HG02938 (cell line): ENCODE measurements at regions not wholly inside any gene's neighbourhood (a gene's known extent, or its start where the extent isn't known, plus 50 kb on each side); places are given as distances from the start of the nearest gene placed in this dataset.

ENCODE experiments used
- ATAC-seq: cut with Tn5 transposase; IDR thresholded peaks from one replicate; pipeline ENCODE4 v1.9.1; 2021; ENCODE audit warnings: mild to moderate bottlenecking, moderate library complexity; ENCODE audit not compliant: unreplicated experiment

- no peak for ATAC-seq
Observed at GRCh38 chr10:29962166-29962850, 97.1 kb downstream of the JCAD start.

- ATAC-seq: no peak
Observed at GRCh38 chr10:29961351-29961750, 98.0 kb downstream of the JCAD start.

GRCh38 chr10:29960261-29960660, 99.1 kb downstream of the JCAD start:
- ATAC-seq: no peak

GRCh38 chr10:29959586-29959985, 99.8 kb downstream of the JCAD start:
- ATAC-seq: no peak

- no peak for ATAC-seq
Observed at GRCh38 chr10:29958440-29958839, 100.9 kb downstream of the JCAD start.

GRCh38 chr10:29957907-29958331, 101.5 kb downstream of the JCAD start:
- ATAC-seq: no peak

GRCh38 chr10:29957236-29957635, 102.2 kb downstream of the JCAD start:
- ATAC-seq: no peak

- ATAC-seq: no peak
Observed at GRCh38 chr10:29956335-29956924, 103.0 kb downstream of the JCAD start.

- ATAC-seq: no peak
Observed at GRCh38 chr10:29955329-29955935, 104.0 kb downstream of the JCAD start.

- ATAC-seq: no peak
Observed at GRCh38 chr10:29951441-29951931, 107.9 kb downstream of the JCAD start.

- no peak for ATAC-seq
Observed at GRCh38 chr10:29950391-29950790, 109.0 kb downstream of the JCAD start.

- no peak for ATAC-seq
Observed at GRCh38 chr10:29949411-29950011, 109.9 kb downstream of the JCAD start.

- ATAC-seq: no peak
Observed at GRCh38 chr10:29948881-29949355, 110.5 kb downstream of the JCAD start.

GRCh38 chr10:29947701-29948060, 111.7 kb downstream of the JCAD start:
- no peak for ATAC-seq

GRCh38 chr10:29946953-29947700, 112.3 kb downstream of the JCAD start:
- ATAC-seq: no peak

GRCh38 chr10:29946614-29946952, 112.8 kb downstream of the JCAD start:
- no peak for ATAC-seq

- ATAC-seq: no peak
Observed at GRCh38 chr10:29941476-29941875, 117.9 kb downstream of the JCAD start.

- no peak for ATAC-seq
Observed at GRCh38 chr10:29932991-29933390, 126.4 kb downstream of the JCAD start.

- ATAC-seq: no peak
Observed at GRCh38 chr10:29931833-29932232, 127.6 kb downstream of the JCAD start.

GRCh38 chr10:29929006-29929405, 130.4 kb downstream of the JCAD start:
- ATAC-seq: no peak

- ATAC-seq: no peak
Observed at GRCh38 chr10:29926693-29927048, 132.7 kb downstream of the JCAD start.
